ENCODE measurements at regions not wholly inside any gene's neighbourhood (a gene's known extent, or its start where the extent isn't known, plus 50 kb on each side); places are given as distances from the start of the nearest gene placed in this dataset.

- Histone ChIP-seq H3K36me3 (ENCODE audit: insufficient read depth, low read length, poor library complexity, severe bottlenecking) (no peaks in the 10 kb centered on the region), H3K4me3 (ENCODE audit: low read depth, low read length, poor library complexity, severe bottlenecking) (no peak overlapping the region), H3K9me3 (ENCODE audit: low read depth, low read length, poor library complexity, severe bottlenecking) (no peaks in the 10 kb centered on the region), H3K27ac (ENCODE audit: low read depth, low read length, poor library complexity, severe bottlenecking) (no peak overlapping the region), H3K4me1 (ENCODE audit: insufficient read depth, low read length, poor library complexity, severe bottlenecking) (no peaks in the 10 kb centered on the region), H3K27me3 (replicated peaks; ENCODE audit: insufficient read depth, low read depth, low read length, poor library complexity) (no peaks in the 10 kb centered on the region)
- CTCF ChIA-PET = no interaction called here
- no peak for DNase-seq (ENCODE audit: low spot score)
- intact Hi-C loops (cut with micrococcal nuclease; ENCODE audit: unreplicated experiment) = no loop called here
- POLR2A ChIA-PET (ENCODE audit: low non-redundant PET) = no interaction called here
- no TSS peak for BruUV-seq (replicated peaks)
- TF ChIP-seq EZH2 (IDR thresholded peaks at IDR 0.05; ENCODE audit: borderline replicate concordance, low read depth, low read length, poor library complexity, severe bottlenecking) (no peak), CTCF (conservative IDR thresholded peaks at IDR 0.05; ENCODE audit: low read depth, low read length) (no peak)
Observed at GRCh38 chr2:65549257-65549627, 116.8 kb upstream of the SPRED2 start.

DNA sequence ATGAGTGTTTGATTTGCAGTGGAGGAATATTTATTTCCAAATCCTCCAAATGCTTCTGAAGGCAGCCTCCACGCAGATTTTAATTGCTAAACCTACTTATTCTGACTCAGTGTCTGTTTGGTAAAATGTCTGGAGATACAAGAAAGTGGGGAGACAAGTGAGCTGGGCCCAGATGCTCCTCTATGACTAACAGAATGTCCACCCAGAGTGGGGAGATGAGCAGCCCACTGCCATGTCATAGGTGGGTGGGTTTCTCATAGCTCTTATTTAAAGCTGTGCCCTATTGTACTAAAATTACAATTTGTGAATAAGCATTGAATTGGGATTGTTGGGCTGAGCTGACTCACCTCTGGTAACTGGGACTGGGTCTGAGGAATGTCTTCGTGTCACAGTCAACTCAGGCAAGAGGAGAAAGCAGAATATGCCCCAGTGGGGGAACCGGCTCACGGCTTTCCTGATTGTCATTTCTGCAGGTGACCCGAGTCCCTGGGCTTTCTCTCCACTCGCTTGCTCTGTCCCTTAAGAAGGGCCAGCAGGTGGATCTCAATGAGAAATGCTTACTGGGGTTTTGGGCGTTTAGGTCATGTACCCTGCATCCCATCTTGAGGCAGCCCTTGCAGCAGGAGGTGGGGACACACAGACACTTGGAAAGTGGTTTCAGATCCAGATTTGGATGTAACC is 116.3 kb upstream of the SPRED2 start:
- intact Hi-C loops (cut with micrococcal nuclease; ENCODE audit: unreplicated experiment) = no loop called here
- CTCF ChIA-PET = no interaction called here

GRCh38 chr2:65548064-65548463 is 115.7 kb upstream of the SPRED2 start:
- TF ChIP-seq EZH2 (IDR thresholded peaks at IDR 0.05; ENCODE audit: borderline replicate concordance, low read depth, low read length, poor library complexity, severe bottlenecking) = no peak
- TF ChIP-seq CTCF (conservative IDR thresholded peaks at IDR 0.05; ENCODE audit: low read depth, low read length) = no peak
- Histone ChIP-seq H3K36me3 (ENCODE audit: insufficient read depth, low read length, poor library complexity, severe bottlenecking) (no peaks in the 10 kb centered on the region), H3K27me3 (replicated peaks; ENCODE audit: insufficient read depth, low read depth, low read length, poor library complexity) (no peaks in the 10 kb centered on the region), H3K27ac (ENCODE audit: low read depth, low read length, poor library complexity, severe bottlenecking) (no peak overlapping the region), H3K9me3 (ENCODE audit: low read depth, low read length, poor library complexity, severe bottlenecking) (no peaks in the 10 kb centered on the region), H3K4me1 (ENCODE audit: insufficient read depth, low read length, poor library complexity, severe bottlenecking) (no peaks in the 10 kb centered on the region), H3K4me3 (ENCODE audit: low read depth, low read length, poor library complexity, severe bottlenecking) (no peak overlapping the region)
- ChIA-PET POLR2A (ENCODE audit: low non-redundant PET) (no interaction called here), CTCF (no interaction called here)
- intact Hi-C loops (cut with micrococcal nuclease; ENCODE audit: unreplicated experiment) = no loop called here
- no peak for DNase-seq (ENCODE audit: low spot score)
- no TSS peak for BruUV-seq (replicated peaks)

More for the DNA sequence above, 116.3 kb upstream of the SPRED2 start:
- no peaks in the 10 kb centered on the region for H3K4me1 ChIP-seq (ENCODE audit: insufficient read depth, low read length, poor library complexity, severe bottlenecking)
- no TSS peak for BruUV-seq (replicated peaks)
- TF ChIP-seq CTCF (conservative IDR thresholded peaks at IDR 0.05; ENCODE audit: low read depth, low read length) = no peak
- no peak for TF ChIP-seq EZH2 (IDR thresholded peaks at IDR 0.05; ENCODE audit: borderline replicate concordance, low read depth, low read length, poor library complexity, severe bottlenecking)
- no peak overlapping the region for H3K4me3 ChIP-seq (ENCODE audit: low read depth, low read length, poor library complexity, severe bottlenecking)
- POLR2A ChIA-PET (ENCODE audit: low non-redundant PET) = no interaction called here
- no peaks in the 10 kb centered on the region for H3K36me3 ChIP-seq (ENCODE audit: insufficient read depth, low read length, poor library complexity, severe bottlenecking)
- H3K9me3 ChIP-seq (ENCODE audit: low read depth, low read length, poor library complexity, severe bottlenecking) = no peaks in the 10 kb centered on the region
- DNase-seq (ENCODE audit: low spot score) = no peak
- H3K27me3 ChIP-seq (replicated peaks; ENCODE audit: insufficient read depth, low read depth, low read length, poor library complexity) = no peaks in the 10 kb centered on the region
- H3K27ac ChIP-seq (ENCODE audit: low read depth, low read length, poor library complexity, severe bottlenecking) = no peak overlapping the region
